HG03175 (cell line): ENCODE measurements at regions not wholly inside any gene's neighbourhood (a gene's known extent, or its start where the extent isn't known, plus 50 kb on each side); places are given as distances from the start of the nearest gene placed in this dataset.
"Not testable (repeated sequence)": the region's sequence is repeated elsewhere in the genome, so short reads cannot be mapped to it uniquely, and the experiment has no call there.

Experiments
- ATAC-seq: cut with Tn5 transposase; IDR thresholded peaks from one replicate; pipeline ENCODE4 v1.9.1; 2021; ENCODE audit warnings: mild to moderate bottlenecking, moderate library complexity; ENCODE audit not compliant: unreplicated experiment

DNA sequence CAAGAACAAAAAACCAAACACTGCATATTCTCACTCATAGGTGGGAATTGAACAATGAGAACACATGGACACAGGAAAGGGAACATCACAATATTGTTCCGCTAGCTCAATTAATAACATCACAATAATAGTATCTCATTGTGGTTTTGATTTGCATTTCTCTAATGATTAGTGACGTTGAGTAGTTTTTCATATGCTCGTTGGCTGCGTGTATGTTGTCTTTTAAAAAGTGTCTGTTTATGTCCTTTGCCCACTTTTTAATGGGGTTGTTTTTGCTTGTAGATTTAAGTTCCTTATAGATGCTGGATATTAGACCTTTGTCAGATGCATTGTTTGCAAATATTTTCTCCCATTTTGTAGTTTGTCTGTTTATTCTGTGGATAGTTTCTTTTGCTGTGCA is 312.9 kb downstream of the DOK5 start:
- not testable (repeated sequence) for ATAC-seq

DNA sequence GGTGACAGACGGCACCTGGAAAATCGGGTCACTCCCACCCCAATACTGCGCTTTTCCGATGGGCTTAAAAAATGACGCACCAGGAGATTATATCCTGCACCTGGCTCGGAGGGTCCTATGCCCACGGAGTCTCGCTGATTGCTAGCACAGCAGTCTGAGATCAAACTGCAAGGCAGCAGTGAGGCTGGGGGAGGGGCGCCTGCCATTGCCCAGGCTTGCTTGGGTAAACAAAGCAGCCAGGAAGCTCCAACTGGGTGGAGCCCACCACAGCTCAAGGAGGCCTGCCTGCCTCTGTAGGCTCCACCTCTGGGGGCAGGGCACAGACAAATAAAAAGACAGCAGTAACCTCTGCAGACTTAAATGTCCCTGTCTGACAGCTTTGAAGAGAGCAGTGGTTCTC is 307.4 kb downstream of the DOK5 start:
- not testable (repeated sequence) for ATAC-seq

DNA sequence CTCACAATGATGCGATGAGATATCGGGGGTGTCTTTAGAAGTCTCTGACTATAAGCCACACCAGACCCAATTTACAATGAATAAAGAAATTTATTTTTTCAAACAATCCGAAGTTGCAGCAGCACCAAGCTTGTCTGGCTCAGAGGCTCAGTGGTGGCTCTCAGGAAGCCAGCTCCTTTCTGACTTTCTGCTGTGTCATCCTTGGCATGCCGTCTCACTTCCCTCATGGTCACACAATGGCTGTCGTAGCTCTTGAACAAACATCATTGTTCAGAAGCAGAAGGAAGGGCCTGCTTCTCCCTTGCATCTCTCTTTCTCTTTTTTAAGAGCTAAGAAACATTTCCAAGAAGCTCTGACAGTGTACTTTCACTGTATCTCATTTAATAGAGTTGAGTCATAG is 299.0 kb downstream of the DOK5 start:
- ATAC-seq, result no peak

DNA sequence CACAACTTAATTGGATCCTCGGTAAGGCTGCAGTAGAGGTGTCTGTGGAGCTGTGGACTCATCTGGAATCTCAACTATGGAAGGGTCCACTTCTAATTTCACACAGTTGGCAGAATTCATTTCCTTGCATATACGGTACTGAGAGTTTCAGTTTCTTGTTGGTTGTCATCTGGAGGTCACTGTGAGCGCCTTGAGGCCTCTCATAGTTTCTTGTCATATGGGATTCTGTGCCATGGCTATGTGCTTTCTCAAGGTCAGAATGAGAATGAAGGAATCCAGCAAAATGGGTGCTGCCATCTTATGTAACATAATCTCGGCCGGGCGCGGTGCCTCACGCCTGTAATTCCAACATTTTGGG is 298.2 kb downstream of the DOK5 start:
- ATAC-seq, result no peak

DNA sequence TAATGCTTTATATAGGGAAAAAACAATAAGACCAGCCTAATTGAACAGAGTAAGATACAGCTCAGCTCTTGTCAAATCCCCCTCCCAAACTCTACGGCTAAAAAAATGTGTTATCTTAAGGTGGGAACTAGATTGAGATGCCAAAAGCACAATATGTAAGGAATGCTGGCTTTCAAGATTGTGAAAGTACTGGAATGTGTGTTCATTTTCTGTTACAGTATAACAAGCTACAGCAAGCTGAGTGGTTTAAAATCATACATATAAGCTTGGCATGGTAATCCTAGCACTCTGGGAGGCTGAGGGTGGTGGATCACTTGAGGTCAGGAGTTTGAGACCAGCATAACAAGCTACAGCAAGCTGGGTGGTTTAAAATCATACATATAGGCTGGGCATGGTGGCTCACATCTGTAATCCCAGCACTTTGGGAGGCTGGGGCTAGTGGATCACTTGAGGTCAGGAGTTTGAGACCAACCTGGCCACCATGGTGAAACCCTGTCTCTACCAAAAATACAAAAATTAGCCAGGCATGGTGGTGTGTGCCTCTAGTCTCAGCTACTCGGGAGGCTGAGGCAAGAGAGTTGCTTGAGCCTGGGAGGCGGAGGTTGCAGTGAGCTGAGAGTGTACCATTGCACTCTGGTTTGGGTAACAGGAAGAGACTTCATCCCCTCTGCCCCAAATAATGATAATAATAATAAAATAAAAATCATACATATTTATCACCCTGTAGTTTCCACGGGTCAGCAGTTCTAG is 297.7 kb downstream of the DOK5 start:
- ATAC-seq, result no peak

DNA sequence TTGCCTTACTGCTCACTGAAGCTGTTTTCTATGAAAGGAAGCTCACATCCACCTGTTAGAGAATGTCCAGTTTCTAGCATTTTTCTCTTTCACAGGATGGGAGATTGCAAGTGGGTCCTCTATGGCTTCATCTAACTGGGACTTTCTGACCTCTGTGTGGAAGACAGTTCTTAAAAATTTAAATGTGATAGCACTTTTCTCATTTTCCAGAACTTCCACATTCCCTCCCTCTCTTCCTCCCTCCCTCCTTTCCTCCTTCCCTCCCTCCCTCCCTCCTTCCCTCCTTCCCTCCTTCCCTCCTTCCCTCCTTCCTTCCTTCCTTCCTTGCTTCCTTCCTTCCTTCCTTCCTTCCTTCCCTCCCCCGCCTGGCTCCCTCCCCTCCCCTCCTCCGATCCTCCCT is 291.1 kb downstream of the DOK5 start:
- no peak for ATAC-seq

DNA sequence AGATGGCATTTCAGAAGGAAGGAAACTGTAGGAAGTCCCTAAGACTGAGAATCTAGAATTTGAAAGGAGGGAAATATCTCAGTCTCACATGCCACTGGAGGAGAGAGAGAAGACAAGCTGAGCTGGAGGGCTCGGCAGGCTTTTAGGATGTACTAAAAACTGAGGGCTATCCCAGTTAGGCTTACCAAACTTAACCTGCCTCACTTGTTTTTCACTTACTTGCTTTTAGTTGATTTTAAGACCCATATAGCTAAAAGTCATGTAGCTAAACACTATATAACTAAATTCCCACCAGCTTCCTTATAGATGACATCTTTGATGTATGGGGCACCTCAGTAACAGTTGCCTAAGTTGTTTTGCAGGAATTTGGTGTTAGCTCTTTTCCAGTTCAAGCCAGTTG is 288.0 kb downstream of the DOK5 start:
- no peak for ATAC-seq

DNA sequence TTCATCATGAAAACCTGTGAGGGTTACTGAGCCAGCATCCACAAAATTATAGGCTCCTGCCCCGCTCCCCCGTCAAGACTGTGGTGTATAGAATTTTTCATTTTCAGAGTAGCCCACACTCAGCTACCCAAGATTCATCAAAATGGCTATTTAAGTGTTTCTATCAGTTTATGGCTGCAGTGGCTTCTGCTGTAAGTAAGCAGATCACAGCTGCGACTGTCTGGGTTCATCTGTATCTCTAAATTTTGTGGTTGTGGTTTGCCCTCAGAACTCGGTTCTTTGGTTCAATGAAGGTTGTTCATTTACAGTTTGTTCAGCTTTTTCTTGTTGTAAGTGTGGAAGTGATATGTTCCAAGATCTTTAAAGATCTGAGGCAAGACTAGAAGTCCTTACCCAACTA is 284.2 kb downstream of the DOK5 start:
- ATAC-seq, result no peak

DNA sequence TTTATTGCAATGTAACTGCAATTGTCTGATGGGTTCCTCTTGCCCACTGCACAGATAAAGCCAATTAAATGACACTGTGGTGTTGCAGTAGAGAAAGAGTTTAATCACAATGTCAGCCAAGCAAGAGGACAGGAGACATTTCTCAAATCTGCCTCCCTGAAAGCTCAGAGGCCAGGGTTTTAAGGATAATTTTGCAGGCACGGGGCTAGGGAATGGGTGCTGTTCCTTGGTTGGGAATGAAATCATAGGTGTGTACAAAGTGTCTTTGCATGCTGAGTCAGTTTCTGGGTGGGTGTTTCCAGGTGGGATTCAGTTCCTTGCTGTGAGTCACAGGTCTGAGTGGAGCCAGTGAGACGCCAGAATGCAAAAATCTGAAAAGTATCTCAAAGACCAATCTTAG is 271.4 kb downstream of the DOK5 start:
- no peak for ATAC-seq

DNA sequence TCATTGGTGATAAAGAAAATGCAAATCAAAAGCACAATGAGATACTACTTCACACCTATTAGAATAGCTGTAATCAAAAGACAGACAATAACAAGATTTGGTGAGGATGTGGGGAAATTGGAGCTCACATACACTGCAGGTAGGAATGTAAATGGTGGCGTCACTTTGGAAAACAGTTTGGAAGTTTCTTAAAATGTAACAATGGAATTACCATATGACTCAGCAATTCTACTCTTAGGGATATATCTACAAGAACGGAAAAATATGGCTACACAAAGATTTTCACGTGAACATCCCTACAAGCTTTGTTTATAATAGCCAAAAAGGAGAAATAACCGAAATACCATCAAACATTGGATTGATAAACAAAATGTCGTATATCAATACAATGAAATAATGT is 270.4 kb downstream of the DOK5 start:
- ATAC-seq, result no peak

DNA sequence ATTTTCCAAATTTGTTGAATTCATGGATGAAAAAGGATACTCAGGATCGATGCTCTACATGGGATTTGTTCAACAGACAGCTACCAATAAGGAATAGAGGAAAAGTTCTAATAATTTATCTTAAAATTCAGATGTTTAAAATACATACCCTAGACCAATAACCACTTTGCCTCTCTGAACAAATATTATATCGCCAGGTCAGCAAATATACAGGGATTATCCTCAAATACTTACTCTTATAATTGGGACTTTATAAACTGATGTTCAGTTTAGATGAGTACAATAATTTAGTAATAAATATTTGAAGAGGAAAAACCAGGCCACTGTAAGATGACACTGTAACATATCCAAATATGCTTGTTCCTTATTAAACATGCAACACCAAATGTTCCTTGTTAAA is 268.7 kb downstream of the DOK5 start:
- ATAC-seq, result no peak

DNA sequence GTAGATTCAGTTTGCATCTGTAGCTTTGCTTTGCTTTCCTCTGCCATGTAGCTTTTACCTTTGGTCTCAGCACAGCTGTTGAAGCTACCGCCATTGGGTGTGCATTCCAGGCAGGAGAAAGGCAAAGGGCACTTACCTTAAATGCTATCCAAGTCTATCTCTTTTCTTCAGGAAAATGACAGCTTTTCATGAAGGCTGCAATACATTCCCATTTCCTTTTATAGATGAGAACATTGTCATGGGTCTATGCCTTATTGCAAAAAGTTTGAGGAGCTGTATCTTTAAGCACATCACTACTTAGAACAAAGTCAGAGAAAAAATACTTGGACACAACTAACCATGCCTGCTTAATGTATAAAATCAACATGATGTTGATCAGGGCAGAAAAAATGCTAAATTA is 266.8 kb downstream of the DOK5 start:
- no peak for ATAC-seq

DNA sequence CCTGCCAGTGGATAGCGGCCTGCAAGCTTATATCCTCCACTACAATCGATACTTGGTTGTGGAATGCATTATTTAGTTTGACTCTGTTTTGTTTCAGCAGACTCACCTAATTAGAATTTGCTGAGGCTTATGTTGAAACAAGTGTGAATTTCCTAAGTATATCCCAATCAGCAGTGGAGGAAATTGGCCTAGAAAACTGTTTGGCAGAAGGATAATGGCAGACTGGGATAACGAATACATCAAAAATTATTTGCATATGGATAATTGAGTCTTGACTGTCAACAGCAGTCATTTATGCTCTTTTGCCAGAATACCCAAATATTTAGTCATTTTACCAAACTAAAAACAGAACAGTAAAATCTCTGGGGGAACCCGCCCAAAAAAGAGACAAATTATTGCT is 261.0 kb downstream of the DOK5 start:
- no peak for ATAC-seq

DNA sequence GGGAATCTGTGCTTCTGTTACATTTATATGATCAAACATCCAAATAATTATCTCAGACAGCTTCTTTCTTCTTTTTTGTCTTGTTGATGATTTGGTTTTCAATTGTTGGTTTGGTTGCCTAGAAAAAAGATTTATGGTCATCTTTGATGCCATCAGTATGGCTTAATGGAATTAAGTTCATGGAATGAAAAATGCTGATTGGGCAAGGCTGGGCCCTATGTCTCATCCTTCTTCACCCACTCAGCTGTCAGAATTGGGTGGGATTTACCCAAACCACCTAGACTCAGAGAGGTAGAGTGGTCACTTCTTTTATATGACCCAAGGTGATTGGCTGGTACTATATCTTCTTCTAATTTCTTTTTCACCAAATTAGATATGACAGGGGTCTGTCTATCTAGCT is 258.3 kb downstream of the DOK5 start:
- no peak for ATAC-seq

DNA sequence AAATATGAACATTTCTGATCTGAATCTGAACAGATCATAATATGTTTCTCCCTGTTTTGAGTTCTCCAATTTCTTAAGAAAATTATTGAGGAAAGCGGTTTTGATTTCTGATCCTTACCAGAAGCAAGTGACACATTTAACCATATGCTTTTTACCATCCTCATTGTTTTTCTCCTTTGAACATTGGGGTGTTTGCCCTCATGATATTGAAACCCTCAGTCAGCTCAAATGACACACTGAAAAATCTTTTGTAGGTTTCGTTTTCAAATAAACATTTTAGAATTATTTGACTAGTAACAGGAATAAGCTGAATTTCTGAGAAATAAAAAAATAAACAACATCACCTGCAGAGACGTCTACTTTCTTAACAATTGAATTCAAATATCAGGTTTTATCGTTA is 252.1 kb downstream of the DOK5 start:
- no peak for ATAC-seq

DNA sequence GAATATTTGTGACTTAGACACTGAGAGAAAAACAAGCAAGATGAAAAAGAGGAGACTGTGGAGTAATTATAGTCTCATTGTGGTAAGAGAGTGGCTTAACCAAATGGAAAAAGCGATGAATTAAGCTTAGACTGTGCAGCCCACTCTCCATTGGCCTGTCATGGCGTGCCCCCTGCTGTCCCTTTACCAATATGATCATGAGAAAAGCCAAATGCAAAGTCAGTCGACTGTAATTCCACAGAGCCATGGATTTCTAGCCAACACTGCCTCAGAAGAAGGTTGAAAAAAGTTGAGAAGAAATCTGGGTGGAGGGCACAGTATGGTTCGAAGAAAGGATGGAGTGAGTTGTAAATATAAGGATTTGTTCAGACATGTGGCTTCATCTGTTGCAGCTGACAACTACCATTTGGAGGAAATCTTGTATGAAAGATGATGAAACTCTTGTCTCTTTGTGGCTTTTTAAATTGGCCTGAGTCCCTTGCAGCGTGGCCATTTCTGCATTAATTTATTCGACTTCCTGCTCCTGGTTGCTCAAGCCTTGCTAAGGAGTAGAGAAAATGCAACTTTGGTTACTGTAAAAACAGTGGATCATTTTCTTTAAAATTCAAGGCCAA is 251.4 kb downstream of the DOK5 start:
- ATAC-seq, result no peak

DNA sequence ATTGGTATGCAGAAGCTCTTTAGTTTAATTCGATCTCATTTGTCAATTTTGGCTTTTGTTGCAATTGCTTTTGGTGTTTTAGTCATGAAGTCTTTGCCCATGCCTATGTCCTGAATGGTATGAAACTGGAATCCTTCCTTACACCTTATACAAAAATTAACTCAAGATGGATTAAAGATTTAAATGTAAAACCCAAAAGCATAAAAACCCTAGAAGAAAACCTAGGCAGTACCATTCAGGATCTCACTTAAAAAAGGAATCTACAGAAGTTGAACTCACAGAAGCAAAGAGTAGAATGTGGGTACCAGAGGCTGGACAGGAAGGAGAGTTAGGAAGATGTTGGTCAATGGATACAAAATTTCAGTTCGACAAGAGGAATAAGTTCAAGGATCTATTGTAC is 249.9 kb downstream of the DOK5 start:
- ATAC-seq, result not testable (repeated sequence)

DNA sequence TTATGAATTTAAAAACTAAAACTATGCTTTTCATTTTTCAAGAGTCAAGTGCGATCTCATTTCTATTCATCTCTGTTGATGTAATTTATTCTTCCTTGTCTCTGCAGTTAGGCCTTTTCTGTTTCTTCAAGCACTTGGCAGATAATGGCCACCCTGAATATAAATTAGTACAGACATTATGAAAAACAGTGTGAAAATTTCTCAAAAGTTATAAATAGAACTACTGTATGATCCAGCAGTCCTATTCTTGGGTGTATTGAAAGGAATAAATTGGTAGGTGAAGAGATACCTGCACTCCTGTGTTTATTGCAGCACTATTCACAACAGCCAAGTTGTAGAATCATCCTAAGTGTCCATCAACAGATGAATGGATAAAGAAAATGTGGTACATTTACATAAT is 248.3 kb downstream of the DOK5 start:
- no peak for ATAC-seq

DNA sequence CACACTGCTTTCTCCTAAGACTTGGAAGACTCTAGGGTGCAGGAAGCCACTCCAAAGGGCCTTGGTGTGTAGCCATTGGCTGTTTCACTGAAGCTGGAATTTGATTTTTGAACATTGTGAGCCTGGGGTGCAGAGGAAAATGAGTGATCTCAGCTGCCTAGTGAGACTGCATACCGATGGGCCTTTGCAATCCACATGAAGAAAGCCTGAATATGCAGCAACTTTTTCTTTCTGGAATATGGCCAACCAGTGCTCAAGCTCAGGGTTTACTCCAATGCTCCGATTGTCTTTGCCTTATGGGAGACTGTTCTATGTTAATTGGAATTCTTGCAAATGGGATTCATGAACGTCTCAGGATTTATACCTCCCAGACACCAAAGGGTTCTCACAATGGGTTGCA is 242.6 kb downstream of the DOK5 start:
- no peak for ATAC-seq

DNA sequence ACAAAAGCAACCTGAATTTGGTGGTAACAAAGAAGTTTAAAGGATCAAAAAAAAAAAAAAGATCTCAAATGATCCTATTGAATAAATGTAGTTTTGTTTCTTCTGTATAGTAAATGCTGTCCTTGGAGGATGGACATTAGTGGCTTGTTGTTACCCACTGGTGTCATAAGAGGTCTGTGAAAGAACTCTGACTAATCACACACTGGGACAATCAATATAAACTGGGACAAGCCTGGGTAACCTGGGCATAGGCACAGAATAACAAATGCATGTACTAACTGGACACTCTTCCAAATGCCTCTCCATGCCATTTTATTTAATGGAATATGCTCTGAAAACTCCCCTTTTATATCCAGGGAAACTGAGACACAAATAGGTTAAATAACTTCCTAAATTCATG is 241.4 kb downstream of the DOK5 start:
- ATAC-seq, result no peak

DNA sequence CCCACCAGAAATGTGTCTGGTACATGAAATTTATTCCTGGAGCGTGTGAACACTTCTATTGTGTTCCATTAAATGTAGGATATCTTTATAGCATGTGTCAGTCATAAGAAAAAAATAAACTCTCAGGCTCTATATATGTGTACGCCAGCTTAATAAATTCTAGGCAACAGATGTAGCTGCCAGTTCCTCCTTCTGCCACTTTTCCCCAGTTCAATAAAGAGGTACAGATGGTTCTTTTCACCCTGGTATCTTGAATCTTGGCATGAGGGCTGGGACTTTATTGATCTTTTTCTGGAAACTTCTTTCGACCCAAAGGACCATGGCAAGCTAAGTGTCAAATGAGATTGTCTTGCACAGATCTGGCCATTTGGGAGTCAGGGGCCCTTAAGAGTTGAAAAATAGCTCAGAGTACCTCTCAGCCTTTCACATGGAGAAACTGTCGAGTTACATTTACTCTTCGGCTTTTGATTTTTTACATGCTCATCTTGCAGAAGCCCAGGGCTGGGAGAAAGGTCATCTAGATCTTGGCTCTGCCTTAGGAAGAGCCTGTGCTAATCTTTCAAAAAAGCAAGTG is 240.9 kb downstream of the DOK5 start:
- ATAC-seq, result no peak

DNA sequence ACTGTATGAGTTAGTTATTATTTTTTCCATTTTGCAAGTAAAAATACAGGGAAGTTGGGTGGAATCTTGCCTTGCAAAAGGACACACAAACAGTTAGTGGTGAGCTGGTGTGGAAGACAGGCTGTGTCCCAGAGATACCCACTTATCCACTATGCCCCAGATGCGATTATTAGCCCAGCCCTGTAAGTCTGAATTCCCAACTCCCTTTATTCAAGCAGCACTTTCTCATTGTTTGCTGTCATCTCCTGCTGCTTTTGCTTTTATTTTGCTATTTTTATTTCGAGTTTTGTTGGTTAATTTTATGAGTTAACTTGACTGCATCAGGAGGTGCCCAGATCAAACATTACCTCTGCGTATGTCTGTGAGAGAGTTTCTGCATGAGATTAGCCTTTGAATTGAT is 239.4 kb downstream of the DOK5 start:
- ATAC-seq, result no peak

DNA sequence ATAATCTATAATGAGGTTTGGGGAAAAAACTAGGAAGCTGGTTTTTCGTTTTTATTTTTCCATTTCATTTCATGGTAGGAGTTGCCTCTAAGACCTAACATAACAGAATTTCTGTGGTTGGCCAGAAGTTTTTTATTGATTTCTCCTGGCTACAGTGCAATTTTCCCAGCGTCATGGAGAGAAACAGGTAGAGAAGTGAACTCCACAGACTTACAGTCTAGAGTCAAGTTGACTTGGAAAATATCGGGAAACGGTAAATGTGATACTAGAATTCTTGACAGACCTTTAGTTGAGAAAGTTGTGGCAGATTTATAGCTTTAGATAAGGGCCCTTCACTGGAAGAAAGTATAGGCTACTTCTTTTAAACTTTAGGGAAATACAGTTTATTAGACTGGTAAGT is 238.3 kb downstream of the DOK5 start:
- no peak for ATAC-seq
